B cell (primary cell): ENCODE measurements at regions not wholly inside any gene's neighbourhood (a gene's known extent, or its start where the extent isn't known, plus 50 kb on each side); places are given as distances from the start of the nearest gene placed in this dataset.
"Not testable (repeated sequence)": the region's sequence is repeated elsewhere in the genome, so short reads cannot be mapped to it uniquely, and the experiment has no call there.

Experiments
- EZH2 ChIP-seq: IDR thresholded peaks from 2 replicates; pipeline ENCODE4 v1.6.1; 2012; ENCODE audit warnings: borderline replicate concordance, low read depth, mild to moderate bottlenecking, moderate library complexity, low read length; ENCODE audit not compliant: insufficient read depth, poor library complexity, severe bottlenecking
- TF ChIP-seq, protein P1 (sequence below): fragments of 200-600 bp; IDR thresholded peaks from one replicate; pipeline ENCODE4 v1.8.0; 2022; ENCODE audit warnings: antibody characterized with exemption, mild to moderate bottlenecking

- TF ChIP-seq, protein P1, sequence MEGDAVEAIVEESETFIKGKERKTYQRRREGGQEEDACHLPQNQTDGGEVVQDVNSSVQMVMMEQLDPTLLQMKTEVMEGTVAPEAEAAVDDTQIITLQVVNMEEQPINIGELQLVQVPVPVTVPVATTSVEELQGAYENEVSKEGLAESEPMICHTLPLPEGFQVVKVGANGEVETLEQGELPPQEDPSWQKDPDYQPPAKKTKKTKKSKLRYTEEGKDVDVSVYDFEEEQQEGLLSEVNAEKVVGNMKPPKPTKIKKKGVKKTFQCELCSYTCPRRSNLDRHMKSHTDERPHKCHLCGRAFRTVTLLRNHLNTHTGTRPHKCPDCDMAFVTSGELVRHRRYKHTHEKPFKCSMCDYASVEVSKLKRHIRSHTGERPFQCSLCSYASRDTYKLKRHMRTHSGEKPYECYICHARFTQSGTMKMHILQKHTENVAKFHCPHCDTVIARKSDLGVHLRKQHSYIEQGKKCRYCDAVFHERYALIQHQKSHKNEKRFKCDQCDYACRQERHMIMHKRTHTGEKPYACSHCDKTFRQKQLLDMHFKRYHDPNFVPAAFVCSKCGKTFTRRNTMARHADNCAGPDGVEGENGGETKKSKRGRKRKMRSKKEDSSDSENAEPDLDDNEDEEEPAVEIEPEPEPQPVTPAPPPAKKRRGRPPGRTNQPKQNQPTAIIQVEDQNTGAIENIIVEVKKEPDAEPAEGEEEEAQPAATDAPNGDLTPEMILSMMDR = not testable (repeated sequence)
- TF ChIP-seq EZH2 = not testable (repeated sequence)
Measured at GRCh38 chr3:110704332-110704731, 367.3 kb upstream of the NECTIN3 start.
